Fibroblast of mammary gland (primary cell): ENCODE measurements at regions not wholly inside any gene's neighbourhood (a gene's known extent, or its start where the extent isn't known, plus 50 kb on each side); places are given as distances from the start of the nearest gene placed in this dataset.
"Not testable (repeated sequence)": the region's sequence is repeated elsewhere in the genome, so short reads cannot be mapped to it uniquely, and the experiment has no call there.

Source experiments
- DNase-seq: peaks from one replicate; pipeline ENCODE4 v3.0.0-alpha.2; 2010; ENCODE audit warnings: low read depth
- H3K4me3 ChIP-seq: 2 replicates; pipeline ENCODE4 v1.5.1; 2011; ENCODE audit warnings: low read depth, mild to moderate bottlenecking, low read length, moderate library complexity; ENCODE audit not compliant: control insufficient read depth
- TF ChIP-seq, protein P1 (sequence below): conservative IDR thresholded peaks from 2 replicates; pipeline ENCODE4 v1.5.1; 2011; ENCODE audit warnings: low read depth, low read length, inconsistent platforms; ENCODE audit not compliant: control insufficient read depth, insufficient read depth

DNA sequence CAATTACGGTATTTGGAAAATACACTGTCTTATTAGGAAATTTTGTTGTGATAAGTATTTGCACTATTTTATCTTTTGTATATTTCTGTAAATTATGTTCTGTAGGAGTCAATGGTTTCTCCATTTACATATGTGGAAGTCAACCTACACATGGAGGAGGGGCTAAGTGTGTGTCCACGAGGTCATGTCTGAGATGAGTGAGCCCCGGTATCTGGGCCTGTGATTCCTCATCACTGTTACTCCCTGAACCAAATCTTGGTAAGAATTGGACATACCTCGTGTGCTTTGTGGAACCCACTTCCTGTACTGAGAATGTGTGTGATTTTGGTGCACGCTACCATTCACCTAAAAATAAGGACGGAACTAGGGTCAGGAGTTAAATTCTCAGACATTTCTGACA, 1105.5 kb downstream of the TMEM121 start:
- H3K4me3 ChIP-seq, result no peak overlapping the region
- TF ChIP-seq, protein P1, sequence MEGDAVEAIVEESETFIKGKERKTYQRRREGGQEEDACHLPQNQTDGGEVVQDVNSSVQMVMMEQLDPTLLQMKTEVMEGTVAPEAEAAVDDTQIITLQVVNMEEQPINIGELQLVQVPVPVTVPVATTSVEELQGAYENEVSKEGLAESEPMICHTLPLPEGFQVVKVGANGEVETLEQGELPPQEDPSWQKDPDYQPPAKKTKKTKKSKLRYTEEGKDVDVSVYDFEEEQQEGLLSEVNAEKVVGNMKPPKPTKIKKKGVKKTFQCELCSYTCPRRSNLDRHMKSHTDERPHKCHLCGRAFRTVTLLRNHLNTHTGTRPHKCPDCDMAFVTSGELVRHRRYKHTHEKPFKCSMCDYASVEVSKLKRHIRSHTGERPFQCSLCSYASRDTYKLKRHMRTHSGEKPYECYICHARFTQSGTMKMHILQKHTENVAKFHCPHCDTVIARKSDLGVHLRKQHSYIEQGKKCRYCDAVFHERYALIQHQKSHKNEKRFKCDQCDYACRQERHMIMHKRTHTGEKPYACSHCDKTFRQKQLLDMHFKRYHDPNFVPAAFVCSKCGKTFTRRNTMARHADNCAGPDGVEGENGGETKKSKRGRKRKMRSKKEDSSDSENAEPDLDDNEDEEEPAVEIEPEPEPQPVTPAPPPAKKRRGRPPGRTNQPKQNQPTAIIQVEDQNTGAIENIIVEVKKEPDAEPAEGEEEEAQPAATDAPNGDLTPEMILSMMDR, result no peak
- DNase-seq, result no peak

DNA sequence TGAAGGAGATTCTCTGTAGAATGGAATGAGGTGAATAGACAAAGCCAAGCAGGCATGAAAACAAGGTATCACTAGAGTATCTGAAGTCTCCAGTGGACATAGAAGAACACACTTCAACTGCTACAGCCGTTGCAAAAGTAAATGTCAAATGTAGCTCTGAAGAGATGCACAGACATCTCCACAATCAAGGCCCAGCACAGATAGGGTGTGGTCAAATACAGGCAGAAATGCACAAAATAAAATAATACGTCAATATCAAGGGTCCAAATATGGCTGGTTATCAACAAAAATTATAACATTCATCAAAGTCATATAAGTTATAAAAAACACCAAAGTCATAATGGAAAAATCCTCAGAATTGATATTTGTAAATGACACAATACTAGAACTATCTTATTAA, 1107.3 kb downstream of the TMEM121 start:
- TF ChIP-seq, protein P1, result no peak

DNA sequence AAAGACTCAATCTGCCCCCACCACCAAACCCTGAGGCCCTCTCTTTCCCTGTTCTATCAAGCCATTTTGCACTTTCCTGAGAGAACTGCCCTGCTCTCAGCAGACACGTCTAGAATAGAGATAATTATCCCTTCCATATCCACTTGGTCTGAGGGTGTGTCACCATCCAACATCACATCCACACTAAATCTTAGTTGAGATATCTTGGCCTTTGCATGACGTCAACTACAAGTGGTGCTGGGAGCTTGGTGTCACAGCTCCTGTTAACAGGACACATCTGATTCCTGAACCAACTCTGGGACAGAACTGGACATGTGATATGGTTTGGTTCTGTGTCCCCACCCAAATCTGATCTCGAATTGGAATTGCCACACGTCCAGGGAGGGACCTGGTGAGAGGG, 1109.2 kb downstream of the TMEM121 start:
- no peak overlapping the region for H3K4me3 ChIP-seq
- no peak for DNase-seq
- TF ChIP-seq, protein P1, result no peak

More for the DNA sequence above, 1107.3 kb downstream of the TMEM121 start:
- no peak for DNase-seq
- no peak overlapping the region for H3K4me3 ChIP-seq

DNA sequence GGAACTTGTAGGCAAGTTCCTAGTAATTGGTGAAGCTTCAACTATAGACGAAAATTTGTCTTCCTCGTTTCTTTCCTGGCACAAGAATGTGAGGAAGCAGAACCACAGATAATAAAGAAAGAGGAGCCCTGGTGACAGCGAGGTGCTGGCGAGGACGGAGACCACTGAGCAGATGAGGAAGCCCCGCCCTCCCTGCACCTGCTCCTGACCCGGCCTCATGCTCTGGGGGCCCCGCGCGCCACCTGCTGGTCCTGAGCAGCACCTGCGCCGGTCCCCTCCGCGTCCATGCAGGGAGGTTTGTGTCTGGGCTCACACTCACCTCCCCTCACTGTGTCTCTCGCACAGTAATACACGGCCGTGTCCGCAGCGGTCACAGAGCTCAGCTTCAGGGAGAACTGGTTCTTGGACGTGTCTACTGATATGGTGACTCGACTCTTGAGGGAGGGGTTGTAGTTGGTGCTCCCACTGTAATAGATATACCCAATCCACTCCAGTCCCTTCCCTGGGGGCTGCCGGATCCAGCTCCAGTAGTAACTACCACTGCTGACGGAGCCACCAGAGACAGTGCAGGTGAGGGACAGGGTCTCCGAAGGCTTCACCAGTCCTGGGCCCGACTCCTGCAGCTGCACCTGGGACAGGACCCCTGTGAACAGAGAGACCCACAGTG, 1112.5 kb downstream of the TMEM121 start:
- not testable (repeated sequence) for H3K4me3 ChIP-seq, DNase-seq

DNA sequence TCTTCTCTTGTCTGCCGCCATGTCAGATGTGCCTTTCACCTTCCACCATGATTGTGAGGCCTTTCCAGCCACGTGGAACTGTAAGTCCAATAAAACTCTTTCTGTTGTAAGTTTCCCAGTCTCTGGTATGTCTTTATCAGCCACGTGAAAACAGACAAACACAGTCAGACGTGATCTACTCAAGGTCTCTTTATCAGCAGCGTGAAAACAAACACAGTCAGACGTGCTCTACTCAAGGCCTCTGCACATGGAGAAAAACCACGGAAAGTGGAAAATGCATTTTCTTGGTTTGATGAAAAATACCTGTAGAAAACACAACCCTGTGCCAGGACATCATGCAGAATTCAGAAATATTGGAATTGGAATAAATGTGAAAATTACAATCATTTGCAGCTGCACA, 1115.7 kb downstream of the TMEM121 start:
- H3K4me3 ChIP-seq, result no peak overlapping the region
- TF ChIP-seq, protein P1, result no peak
- no peak for DNase-seq

DNA sequence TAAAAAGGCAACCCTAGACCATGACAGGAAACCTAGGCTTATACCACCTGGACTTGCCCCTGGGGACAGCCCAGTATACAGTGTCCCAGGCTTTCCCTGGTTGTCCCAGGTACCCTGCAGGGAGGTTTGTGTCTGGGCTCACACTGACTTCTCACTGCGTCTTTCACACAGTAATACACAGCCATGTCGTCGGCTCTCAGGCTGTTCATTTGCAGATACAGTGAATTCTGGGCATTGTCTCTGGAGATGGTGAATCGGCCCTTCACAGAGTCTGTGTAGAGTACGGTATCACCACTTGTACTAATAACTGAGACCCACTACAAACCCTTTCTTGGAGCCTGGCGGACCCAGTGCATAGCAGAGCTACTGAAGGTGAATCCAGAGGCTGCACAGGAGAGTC, 1116.6 kb downstream of the TMEM121 start:
- not testable (repeated sequence) for DNase-seq, H3K4me3 ChIP-seq

DNA sequence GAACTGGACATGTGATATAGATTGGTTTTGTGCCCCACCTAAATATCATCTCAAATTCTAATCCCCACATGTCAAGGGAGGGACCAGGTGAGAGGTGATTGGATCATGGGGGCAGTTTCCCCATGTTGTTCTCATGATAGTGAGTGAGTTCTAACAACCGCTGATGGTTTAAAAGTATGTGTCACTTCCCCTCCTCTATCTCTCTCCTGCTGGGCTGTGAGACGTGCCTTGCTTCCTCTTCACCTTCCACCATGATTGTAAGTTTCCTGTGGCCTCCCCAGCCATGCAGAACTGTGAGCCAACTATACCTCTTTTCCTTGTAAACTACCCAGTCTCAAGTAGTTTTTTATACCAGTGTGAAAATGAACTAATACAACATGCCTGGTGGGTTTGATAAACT, 1122.5 kb downstream of the TMEM121 start:
- H3K4me3 ChIP-seq, DNase-seq: not testable (repeated sequence)

DNA sequence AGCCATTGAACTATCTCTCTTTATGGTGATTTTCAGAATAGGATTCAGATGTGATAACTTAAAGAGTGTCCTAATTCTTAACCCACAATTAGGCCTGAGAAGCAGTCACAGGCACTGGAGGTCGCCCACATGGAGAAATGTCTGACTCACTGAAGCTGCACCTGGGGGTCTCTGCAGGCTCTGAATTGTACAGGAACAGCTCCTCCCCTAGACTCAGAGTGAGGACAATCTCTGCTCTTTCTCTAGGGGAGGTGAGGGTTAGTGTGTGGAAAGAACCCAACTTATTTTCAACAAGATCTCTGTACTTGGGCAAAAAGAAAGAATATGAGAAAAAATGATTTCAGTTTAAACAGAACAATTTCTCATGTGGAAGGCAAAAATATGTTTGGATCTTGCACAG, 1124.6 kb downstream of the TMEM121 start:
- H3K4me3 ChIP-seq, result no peak overlapping the region
- no peak for DNase-seq
- TF ChIP-seq, protein P1, result no peak

DNA sequence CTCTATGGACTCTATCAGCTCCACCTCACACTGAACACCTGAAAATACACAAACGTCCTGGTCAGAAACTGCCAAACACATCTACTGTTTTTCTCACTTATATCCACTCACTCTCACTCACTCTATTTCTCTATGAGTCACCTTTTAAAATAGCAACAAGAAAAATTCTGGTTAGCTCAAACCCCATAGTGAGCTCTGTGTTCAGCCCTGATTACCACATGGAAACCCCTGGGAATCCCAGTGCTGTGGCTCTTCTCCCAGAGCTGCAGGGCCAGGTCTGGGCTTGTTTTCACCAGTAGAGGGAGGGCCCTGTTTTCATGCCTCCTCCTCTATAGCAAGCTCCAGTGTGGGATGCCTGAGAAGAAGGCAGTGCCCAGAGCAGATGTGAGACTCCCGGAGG, 1126.1 kb downstream of the TMEM121 start:
- no peak for DNase-seq
- no peak overlapping the region for H3K4me3 ChIP-seq
- TF ChIP-seq, protein P1, result no peak
